Panc1 (cell line): ENCODE measurements at regions not wholly inside any gene's neighbourhood (a gene's known extent, or its start where the extent isn't known, plus 50 kb on each side); places are given as distances from the start of the nearest gene placed in this dataset.

ENCODE experiments used
- ATAC-seq: fragments of 200-7000 bp; cut with Tn5 transposase; 2 replicates; pipeline ENCODE4 v1.9.1; 2020; ENCODE audit warnings: mild to moderate bottlenecking, moderate library complexity
- BruUV-seq: library from RNA; stranded (reverse); fragments of 400-500 nt; replicated peaks from 2 replicates; lab custom pipeline; 2021; lab: Mats Ljungman, UMichigan
- CTCF ChIA-PET: fragments of 300-600 bp; sonication (Branson Sonifier 250); formaldehyde crosslinking; loops from one replicate; lab custom pipeline; 2022; ENCODE audit warnings: antibody characterized with exemption; lab: Charles Lee
- POLR2A ChIA-PET: fragments of 300-600 bp; sonication (Branson Sonifier 250); formaldehyde crosslinking; loops from one replicate; lab custom pipeline; 2022; ENCODE audit warnings: antibody characterized with exemption; lab: Charles Lee
- DNase-seq: peaks from one replicate; pipeline ENCODE4 v3.0.0-alpha.2; 2010; ENCODE audit warnings: low read depth, low spot score
- H3K27ac ChIP-seq: 2 replicates; pipeline ENCODE4 v1.5.1; 2011; ENCODE audit warnings: mild to moderate bottlenecking, low read length, inconsistent platforms
- H3K27me3 ChIP-seq: fragments of 200-500 bp; sonication (Bioruptor generic); 2 replicates; pipeline ENCODE4 v1.6.0; 2014; ENCODE audit warnings: low read length, inconsistent platforms; ENCODE audit not compliant: control insufficient read depth, insufficient read depth
- H3K36me3 ChIP-seq: fragments of 200-500 bp; sonication (Bioruptor generic); 2 replicates; pipeline ENCODE4 v1.5.1; 2014; ENCODE audit warnings: inconsistent platforms, mild to moderate bottlenecking, low read length, moderate library complexity; ENCODE audit not compliant: control insufficient read depth, insufficient read depth
- H3K4me1 ChIP-seq: 2 replicates; pipeline ENCODE4 v1.5.1; 2011; ENCODE audit warnings: inconsistent platforms, mild to moderate bottlenecking, low read length, moderate library complexity; ENCODE audit not compliant: control insufficient read depth, insufficient read depth
- H3K4me3 ChIP-seq, 2 experiments: 2 replicates each; pipeline ENCODE4 v1.5.1; 2011 to 2012; ENCODE audit warnings: low read depth in 2 of 2, low read length in 2 of 2, mild to moderate bottlenecking in 2 of 2, inconsistent platforms in 1 of 2, moderate library complexity in 1 of 2
- H3K9me3 ChIP-seq: fragments of 200-500 bp; sonication (Bioruptor generic); 2 replicates; pipeline ENCODE4 v1.5.1; 2014; ENCODE audit warnings: low read depth, mild to moderate bottlenecking, inconsistent platforms, low read length, moderate library complexity; ENCODE audit not compliant: control insufficient read depth, insufficient read depth
- CTCF ChIP-seq: fragments of 450-650 bp; IDR thresholded peaks from 2 replicates; pipeline ENCODE4 v1.5.1; 2017; ENCODE audit warnings: mild to moderate bottlenecking
- POLR2AphosphoS5 ChIP-seq: IDR thresholded peaks from 2 replicates; pipeline ENCODE4 v1.6.1; 2012; ENCODE audit warnings: mild to moderate bottlenecking, low read depth, low read length, moderate library complexity
- REST ChIP-seq, 2 experiments: IDR thresholded peaks; 2 replicates each; pipeline ENCODE4 v1.6.1; 2011 to 2012; ENCODE audit warnings: low read depth in 2 of 2, control low read depth in 1 of 2, low read length in 1 of 2, mild to moderate bottlenecking in 1 of 2, moderate library complexity in 1 of 2; ENCODE audit not compliant: insufficient read depth in 1 of 2
- SIN3A ChIP-seq: IDR thresholded peaks from 2 replicates; pipeline ENCODE4 v1.6.1; 2012; ENCODE audit warnings: low read depth, mild to moderate bottlenecking, low read length, moderate library complexity, borderline replicate concordance; ENCODE audit not compliant: insufficient read depth
- TCF7L2 ChIP-seq: IDR thresholded peaks from 2 replicates; pipeline ENCODE4 v1.6.1; 2011; ENCODE audit warnings: mild to moderate bottlenecking, low read depth, low read length, inconsistent platforms
- in situ Hi-C: cut with HindIII; loops from 2 replicates; pipeline ENCODE4 v1.10.0; 2016; ENCODE audit warnings: low sequenced_read_pairs, low pct_unique_long_range_greater_than_20kb
- intact Hi-C: fragments of 100-400 bp; cut with micrococcal nuclease; formaldehyde crosslinking; loops from one replicate; pipeline ENCODE4 v1.10.0; 2022; ENCODE audit not compliant: unreplicated experiment

- BruUV-seq, result no TSS peak
- ATAC-seq (no peak), DNase-seq (no peak)
- no peak overlapping the region for H3K27ac ChIP-seq
- ChIA-PET POLR2A (no interaction called here), CTCF (no interaction called here)
- H3K4me3 ChIP-seq, result no peak overlapping the region
- no peaks in the 10 kb centered on the region for H3K4me1 ChIP-seq
- in situ Hi-C loops, result no loop called here
- no peak for TF ChIP-seq POLR2AphosphoS5
- TF ChIP-seq CTCF, result no peak
- TF ChIP-seq TCF7L2, result no peak
- TF ChIP-seq REST (IDR thresholded peaks at IDR 0.05; ENCODE audit: insufficient read depth in 1 of 2, low read depth in 2 of 2, low read length in 1 of 2), result no peak
- no peak for TF ChIP-seq SIN3A
- H3K27me3 ChIP-seq, result no peaks in the 10 kb centered on the region
- H3K9me3 ChIP-seq, result no peaks in the 10 kb centered on the region
- H3K36me3 ChIP-seq, result no peaks in the 10 kb centered on the region
- intact Hi-C loops, result no loop called here
These were observed 980.8 kb upstream of the CTNND2 start for GRCh38 chr5:12885018-12885417.

GRCh38 chr5:12883395-12883794 lies 979.1 kb upstream of the CTNND2 start:
- Histone ChIP-seq H3K27ac (no peak overlapping the region), H3K4me3 (no peak overlapping the region), H3K9me3 (no peaks in the 10 kb centered on the region), H3K4me1 (no peaks in the 10 kb centered on the region), H3K27me3 (no peaks in the 10 kb centered on the region), H3K36me3 (no peaks in the 10 kb centered on the region)
- ATAC-seq, result no peak
- TF ChIP-seq REST (IDR thresholded peaks at IDR 0.05; ENCODE audit: insufficient read depth in 1 of 2, low read depth in 2 of 2, low read length in 1 of 2), result no peak
- TF ChIP-seq SIN3A, result no peak
- TF ChIP-seq POLR2AphosphoS5, result no peak
- POLR2A ChIA-PET, result no interaction called here
- DNase-seq, result no peak
- CTCF ChIA-PET, result no interaction called here
- BruUV-seq, result no TSS peak
- in situ Hi-C loops, result no loop called here
- intact Hi-C loops, result no loop called here
